ENCODE measurements at regions not wholly inside any gene's neighbourhood (a gene's known extent, or its start where the extent isn't known, plus 50 kb on each side); places are given as distances from the start of the nearest gene placed in this dataset.
"Not testable (repeated sequence)": the region's sequence is repeated elsewhere in the genome, so short reads cannot be mapped to it uniquely, and the experiment has no call there.

- intact Hi-C loops (cut with DNase I, micrococcal nuclease): no loop called here
- Histone ChIP-seq H3K4me3 (no peak overlapping the region), H3K4me1 (ENCODE audit: low read depth) (no peaks in the 10 kb centered on the region), H3K9me3 (no peaks in the 10 kb centered on the region), H3K36me3 (ENCODE audit: low read depth) (no peaks in the 10 kb centered on the region)
- TF ChIP-seq, protein P1, sequence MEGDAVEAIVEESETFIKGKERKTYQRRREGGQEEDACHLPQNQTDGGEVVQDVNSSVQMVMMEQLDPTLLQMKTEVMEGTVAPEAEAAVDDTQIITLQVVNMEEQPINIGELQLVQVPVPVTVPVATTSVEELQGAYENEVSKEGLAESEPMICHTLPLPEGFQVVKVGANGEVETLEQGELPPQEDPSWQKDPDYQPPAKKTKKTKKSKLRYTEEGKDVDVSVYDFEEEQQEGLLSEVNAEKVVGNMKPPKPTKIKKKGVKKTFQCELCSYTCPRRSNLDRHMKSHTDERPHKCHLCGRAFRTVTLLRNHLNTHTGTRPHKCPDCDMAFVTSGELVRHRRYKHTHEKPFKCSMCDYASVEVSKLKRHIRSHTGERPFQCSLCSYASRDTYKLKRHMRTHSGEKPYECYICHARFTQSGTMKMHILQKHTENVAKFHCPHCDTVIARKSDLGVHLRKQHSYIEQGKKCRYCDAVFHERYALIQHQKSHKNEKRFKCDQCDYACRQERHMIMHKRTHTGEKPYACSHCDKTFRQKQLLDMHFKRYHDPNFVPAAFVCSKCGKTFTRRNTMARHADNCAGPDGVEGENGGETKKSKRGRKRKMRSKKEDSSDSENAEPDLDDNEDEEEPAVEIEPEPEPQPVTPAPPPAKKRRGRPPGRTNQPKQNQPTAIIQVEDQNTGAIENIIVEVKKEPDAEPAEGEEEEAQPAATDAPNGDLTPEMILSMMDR (IDR thresholded peaks at IDR 0.05): no peak
- DNase-seq (no peak), ATAC-seq (no peak)
Observed at GRCh38 chr5:38670878-38671277, 114.4 kb upstream of the LIFR start.

DNA sequence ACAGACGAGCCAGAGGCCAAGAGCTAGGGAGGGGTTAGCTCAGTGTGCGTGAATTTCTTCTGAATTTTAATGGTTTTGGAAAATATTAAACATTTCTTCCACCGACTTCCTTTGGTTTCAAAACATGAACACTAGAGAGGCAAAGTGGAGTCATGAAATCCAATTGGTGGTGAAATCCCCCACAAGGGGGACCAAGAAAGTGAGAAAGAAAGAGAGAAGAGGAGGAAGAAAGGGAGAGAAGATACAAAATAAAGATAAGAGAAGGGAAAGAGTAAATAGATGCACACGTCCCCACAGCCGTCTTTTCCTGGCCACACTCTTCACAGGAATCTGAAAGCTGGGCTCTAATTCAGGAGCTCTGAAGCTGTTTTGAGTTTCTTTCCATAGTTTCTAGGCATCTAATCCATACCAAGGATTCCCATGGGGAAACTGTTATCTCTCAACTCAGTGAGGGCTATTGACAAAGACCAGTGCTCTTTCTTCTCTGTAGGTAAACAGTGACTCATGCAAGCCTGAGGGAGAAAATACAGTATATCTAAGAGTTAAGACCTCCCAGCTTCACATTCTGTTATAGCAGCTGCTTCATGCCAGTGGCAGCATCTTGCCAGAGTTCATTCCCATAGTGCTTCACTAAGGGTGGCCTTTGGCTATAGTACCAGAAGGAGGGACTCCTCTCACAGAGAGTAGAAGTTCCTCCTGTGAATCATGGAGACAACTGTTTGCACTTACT lies 115.8 kb upstream of the LIFR start:
- TF ChIP-seq, protein P1 (IDR thresholded peaks at IDR 0.05): no peak
- Histone ChIP-seq H3K4me3 (no peak overlapping the region), H3K36me3 (ENCODE audit: low read depth) (no peaks in the 10 kb centered on the region), H3K4me1 (ENCODE audit: low read depth) (no peaks in the 10 kb centered on the region), H3K9me3 (no peaks in the 10 kb centered on the region)
- ATAC-seq (no peak), DNase-seq (no peak)
- intact Hi-C loops (cut with DNase I, micrococcal nuclease): no loop called here

- Histone ChIP-seq H3K4me1 (ENCODE audit: low read depth) (no peaks in the 10 kb centered on the region), H3K4me3 (no peak overlapping the region), H3K9me3 (no peaks in the 10 kb centered on the region), H3K36me3 (ENCODE audit: low read depth) (no peaks in the 10 kb centered on the region)
- ATAC-seq: no peak
- no peak for DNase-seq
- intact Hi-C loops (cut with DNase I, micrococcal nuclease): no loop called here
- TF ChIP-seq, protein P1 (IDR thresholded peaks at IDR 0.05): no peak
Observed at GRCh38 chr5:38673671-38674071, 117.2 kb upstream of the LIFR start.

- no peak overlapping the region for H3K4me3 ChIP-seq
- no peaks in the 10 kb centered on the region for H3K4me1 ChIP-seq (ENCODE audit: low read depth)
- intact Hi-C loops (cut with DNase I, micrococcal nuclease): no loop called here
- DNase-seq: no peak
- no peak for ATAC-seq
- H3K9me3 ChIP-seq: no peaks in the 10 kb centered on the region
- TF ChIP-seq, protein P1 (IDR thresholded peaks at IDR 0.05): no peak
- no peaks in the 10 kb centered on the region for H3K36me3 ChIP-seq (ENCODE audit: low read depth)
Observed at GRCh38 chr5:38675443-38675842, 119.0 kb upstream of the LIFR start.

- H3K36me3 ChIP-seq (ENCODE audit: low read depth): no peaks in the 10 kb centered on the region
- H3K4me3 ChIP-seq: no peak overlapping the region
- intact Hi-C loops (cut with DNase I, micrococcal nuclease): no loop called here
- H3K4me1 ChIP-seq (ENCODE audit: low read depth): no peaks in the 10 kb centered on the region
- ATAC-seq: no peak
- no peaks in the 10 kb centered on the region for H3K9me3 ChIP-seq
- TF ChIP-seq, protein P1 (IDR thresholded peaks at IDR 0.05): no peak
- DNase-seq: no peak
Observed at GRCh38 chr5:38677636-38678035, 121.2 kb upstream of the LIFR start.

DNA sequence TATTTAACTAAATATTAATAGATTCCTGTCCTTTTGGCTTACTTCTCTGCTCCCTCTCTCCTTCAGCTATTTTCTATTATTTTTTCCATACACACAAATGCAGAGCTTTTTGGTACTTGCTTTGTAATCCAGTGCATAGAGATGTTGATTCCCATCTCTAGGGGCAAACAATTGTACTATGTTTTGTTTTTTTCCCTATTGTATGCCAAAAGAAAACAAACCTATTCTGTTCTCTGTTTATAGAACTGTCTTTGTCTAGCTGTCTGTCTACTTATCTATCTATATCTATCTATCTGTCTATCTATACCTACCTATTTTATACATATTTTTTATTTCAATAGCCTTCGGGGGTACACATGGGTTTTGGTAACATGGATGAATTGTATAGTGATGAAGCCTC lies 121.6 kb upstream of the LIFR start:
- intact Hi-C loops (cut with DNase I, micrococcal nuclease): no loop called here

DNA sequence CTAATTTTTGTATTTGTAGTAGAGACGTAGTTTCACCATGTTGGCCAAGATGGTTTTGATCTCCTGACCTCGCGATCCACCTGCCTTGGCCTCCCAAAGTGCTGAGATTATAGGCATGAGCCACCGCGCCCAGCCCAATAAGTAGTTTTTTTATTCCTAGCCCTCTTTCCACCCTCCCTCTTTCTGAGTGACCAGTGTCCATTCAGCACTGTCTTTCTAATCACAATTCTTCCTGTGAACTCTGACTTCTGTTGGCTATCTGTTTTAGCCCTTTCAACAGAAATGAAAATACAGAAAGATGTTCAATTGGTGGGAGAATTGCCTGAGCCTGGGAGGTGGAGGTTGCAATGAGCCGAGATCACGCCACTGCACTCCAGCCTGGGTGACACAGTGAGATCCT lies 122.3 kb upstream of the LIFR start:
- H3K9me3 ChIP-seq; DNase-seq; H3K4me1 ChIP-seq (ENCODE audit: low read depth); ATAC-seq; H3K4me3 ChIP-seq; H3K36me3 ChIP-seq (ENCODE audit: low read depth); intact Hi-C loops (cut with DNase I, micrococcal nuclease): not testable (repeated sequence)

More for the DNA sequence above, 121.6 kb upstream of the LIFR start:
- no peaks in the 10 kb centered on the region for H3K9me3 ChIP-seq
- no peaks in the 10 kb centered on the region for H3K36me3 ChIP-seq (ENCODE audit: low read depth)
- TF ChIP-seq, protein P1 (IDR thresholded peaks at IDR 0.05): no peak
- no peak for DNase-seq
- H3K4me3 ChIP-seq: no peak overlapping the region
- no peak for ATAC-seq
- H3K4me1 ChIP-seq (ENCODE audit: low read depth): no peaks in the 10 kb centered on the region

Measured in mucosa of descending colon (tissue), 3 donors.